PC-9 (cell line): ENCODE measurements at regions not wholly inside any gene's neighbourhood (a gene's known extent, or its start where the extent isn't known, plus 50 kb on each side); places are given as distances from the start of the nearest gene placed in this dataset.

Experiments used
- CTCF ChIP-seq: fragments of 200-600 bp; sonication (generic); conservative IDR thresholded peaks from 2 replicates; pipeline ENCODE4 v1.6.1; 2017; ENCODE audit warnings: mixed run types, antibody characterized with exemption, mild to moderate bottlenecking, moderate library complexity
- EZH2 ChIP-seq: fragments of 200-600 bp; sonication (generic); IDR thresholded peaks from 2 replicates; pipeline ENCODE4 v1.8.0; 2017; ENCODE audit warnings: antibody characterized with exemption, low read depth

DNA sequence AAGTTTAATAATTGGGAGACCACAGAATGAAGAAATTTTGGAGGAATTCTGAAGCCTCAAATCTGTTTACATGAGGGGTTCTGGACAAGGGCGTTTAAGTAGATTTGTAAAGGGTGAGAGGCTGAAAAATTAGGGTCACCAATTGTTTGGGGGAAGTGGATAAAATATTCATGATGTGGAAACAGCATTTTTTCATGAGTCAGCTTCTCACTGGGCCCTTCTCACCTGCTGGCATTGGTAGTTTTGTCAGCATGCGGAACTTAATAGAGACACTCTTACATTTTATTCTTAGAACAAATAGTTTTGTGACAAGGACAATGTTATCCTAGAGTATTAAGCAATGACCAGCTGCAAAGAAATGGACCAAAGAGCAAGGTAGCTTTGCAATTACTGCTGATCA, 634.4 kb downstream of the LRFN5 start:
- no peak for TF ChIP-seq CTCF
- TF ChIP-seq EZH2: no peak
